PC-9 (cell line): ENCODE measurements at regions not wholly inside any gene's neighbourhood (a gene's known extent, or its start where the extent isn't known, plus 50 kb on each side); places are given as distances from the start of the nearest gene placed in this dataset.
"Not testable (repeated sequence)": the region's sequence is repeated elsewhere in the genome, so short reads cannot be mapped to it uniquely, and the experiment has no call there.

Experiments
- EZH2 ChIP-seq: fragments of 200-600 bp; sonication (generic); IDR thresholded peaks from 2 replicates; pipeline ENCODE4 v1.8.0; 2017; ENCODE audit warnings: antibody characterized with exemption, low read depth
- TF ChIP-seq, protein P1 (sequence below): fragments of 200-600 bp; sonication (generic); conservative IDR thresholded peaks from 2 replicates; pipeline ENCODE4 v1.6.1; 2017; ENCODE audit warnings: mixed run types, antibody characterized with exemption, mild to moderate bottlenecking, moderate library complexity

GRCh38 chr6:86146751-86147150 is 504.1 kb upstream of the SYNCRIP start:
- TF ChIP-seq, protein P1, sequence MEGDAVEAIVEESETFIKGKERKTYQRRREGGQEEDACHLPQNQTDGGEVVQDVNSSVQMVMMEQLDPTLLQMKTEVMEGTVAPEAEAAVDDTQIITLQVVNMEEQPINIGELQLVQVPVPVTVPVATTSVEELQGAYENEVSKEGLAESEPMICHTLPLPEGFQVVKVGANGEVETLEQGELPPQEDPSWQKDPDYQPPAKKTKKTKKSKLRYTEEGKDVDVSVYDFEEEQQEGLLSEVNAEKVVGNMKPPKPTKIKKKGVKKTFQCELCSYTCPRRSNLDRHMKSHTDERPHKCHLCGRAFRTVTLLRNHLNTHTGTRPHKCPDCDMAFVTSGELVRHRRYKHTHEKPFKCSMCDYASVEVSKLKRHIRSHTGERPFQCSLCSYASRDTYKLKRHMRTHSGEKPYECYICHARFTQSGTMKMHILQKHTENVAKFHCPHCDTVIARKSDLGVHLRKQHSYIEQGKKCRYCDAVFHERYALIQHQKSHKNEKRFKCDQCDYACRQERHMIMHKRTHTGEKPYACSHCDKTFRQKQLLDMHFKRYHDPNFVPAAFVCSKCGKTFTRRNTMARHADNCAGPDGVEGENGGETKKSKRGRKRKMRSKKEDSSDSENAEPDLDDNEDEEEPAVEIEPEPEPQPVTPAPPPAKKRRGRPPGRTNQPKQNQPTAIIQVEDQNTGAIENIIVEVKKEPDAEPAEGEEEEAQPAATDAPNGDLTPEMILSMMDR: not testable (repeated sequence)
- not testable (repeated sequence) for TF ChIP-seq EZH2
